BLaER1 treated with 17β-estradiol and CSF1 and Interleukin-3, amounts not matched to agents 10 nM and 100 nM (cell line): ENCODE measurements at regions not wholly inside any gene's neighbourhood (a gene's known extent, or its start where the extent isn't known, plus 50 kb on each side); places are given as distances from the start of the nearest gene placed in this dataset.

Experiments
- H3K27ac ChIP-seq, 11 experiments: shearing (Covaris generic); formaldehyde crosslinking; 2 replicates each; pipeline ENCODE4 v1.8.1; 2022
- H3K27me3 ChIP-seq, 11 experiments: shearing (Covaris generic); formaldehyde crosslinking; 2 replicates each; pipeline ENCODE4 v1.8.1; 2022
- H3K36me3 ChIP-seq, 11 experiments: shearing (Covaris generic); formaldehyde crosslinking; 2 replicates each; pipeline ENCODE4 v1.8.1; 2022
- H3K4me1 ChIP-seq, 10 experiments: shearing (Covaris generic); formaldehyde crosslinking; 2 replicates each; pipeline ENCODE4 v1.8.1; 2022
- H3K4me2 ChIP-seq, 11 experiments: shearing (Covaris generic); formaldehyde crosslinking; 2 replicates each; pipeline ENCODE4 v1.8.1; 2022
- H3K4me3 ChIP-seq, 10 experiments: shearing (Covaris generic); formaldehyde crosslinking; 2 replicates each; pipeline ENCODE4 v1.8.1; 2022
- H3K9ac ChIP-seq, 11 experiments: shearing (Covaris generic); formaldehyde crosslinking; 2 replicates each; pipeline ENCODE4 v1.8.1; 2022
- H3K9me3 ChIP-seq, 11 experiments: shearing (Covaris generic); formaldehyde crosslinking; replicated peaks in 1 of 11; 2 replicates each; pipeline ENCODE4 v1.8.1; 2022
- H4K20me1 ChIP-seq, 11 experiments: shearing (Covaris generic); formaldehyde crosslinking; 2 replicates each; pipeline ENCODE4 v1.8.1; 2022
- Cebpa-rat ChIP-seq, 11 experiments: shearing (Covaris generic); IDR thresholded peaks; 2 replicates each; pipeline ENCODE4 v1.8.1; 2022

- Histone ChIP-seq H3K9ac (no peak overlapping the region), H3K36me3 (no peaks in the 10 kb centered on the region), H3K9me3 (0 out of 22 replicates have a peak, but pooled peaks cover 0 to 5% (median 0%) of the 10 kb centered on the region in 11 experiments), H3K4me1 (no peaks in the 10 kb centered on the region), H3K4me2 (no peak overlapping the region), H3K4me3 (no peak overlapping the region), H3K27ac (no peak overlapping the region), H4K20me1 (no peaks in the 10 kb centered on the region), H3K27me3 (no peaks in the 10 kb centered on the region)
- TF ChIP-seq Cebpa-rat (IDR thresholded peaks at IDR 0.05), result no peak
These were observed 612.6 kb downstream of the GALR1 start for GRCh38 chr18:77862066-77862757.

DNA sequence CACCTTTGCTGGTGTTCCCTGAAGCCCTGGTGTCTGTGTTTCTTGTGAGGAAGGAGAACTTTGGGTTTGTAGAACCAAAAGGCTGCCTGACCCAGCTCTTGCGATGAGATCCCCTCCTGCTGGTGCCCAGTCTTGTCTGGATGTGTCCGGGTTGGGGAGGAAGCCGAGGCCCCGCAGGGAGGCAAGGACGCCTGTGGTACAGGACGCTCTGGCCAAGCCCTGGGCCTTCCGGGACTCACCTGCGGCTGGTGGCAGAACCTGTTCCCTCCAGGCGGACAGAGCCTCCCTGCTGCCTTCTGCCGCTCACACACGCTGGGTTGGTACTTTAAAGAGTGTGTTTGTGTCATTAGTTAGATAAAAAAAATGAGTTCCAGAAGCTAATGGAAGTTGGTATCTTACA lies 616.2 kb downstream of the GALR1 start:
- Histone ChIP-seq H3K4me2 (no peak overlapping the region), H3K4me3 (no peak overlapping the region), H3K9me3 (peaks cover 0 to 15% (median 0%) of the 10 kb centered on the region in 11 experiments; a peak in 1 of 22 replicates), H3K4me1 (0 out of 20 replicates have a peak, but pooled peaks cover 0 to 4% (median 0%) of the 10 kb centered on the region in 10 experiments), H3K27ac (no peak overlapping the region), H3K36me3 (no peaks in the 10 kb centered on the region), H3K9ac (no peak overlapping the region), H3K27me3 (no peaks in the 10 kb centered on the region), H4K20me1 (no peaks in the 10 kb centered on the region)
- TF ChIP-seq Cebpa-rat (IDR thresholded peaks at IDR 0.05), result no peak

- Histone ChIP-seq H3K9ac (no peak overlapping the region), H3K27ac (no peak overlapping the region), H3K4me2 (no peak overlapping the region), H3K4me3 (no peak overlapping the region), H3K9me3 (peaks cover 0 to 15% (median 0%) of the 10 kb centered on the region in 11 experiments; a peak in 1 of 22 replicates), H4K20me1 (no peaks in the 10 kb centered on the region), H3K36me3 (no peaks in the 10 kb centered on the region), H3K27me3 (no peaks in the 10 kb centered on the region), H3K4me1 (0 out of 20 replicates have a peak, but pooled peaks cover 0 to 4% (median 0%) of the 10 kb centered on the region in 10 experiments)
- no peak for TF ChIP-seq Cebpa-rat (IDR thresholded peaks at IDR 0.05)
These were observed 616.7 kb downstream of the GALR1 start for GRCh38 chr18:77866351-77866750.

DNA sequence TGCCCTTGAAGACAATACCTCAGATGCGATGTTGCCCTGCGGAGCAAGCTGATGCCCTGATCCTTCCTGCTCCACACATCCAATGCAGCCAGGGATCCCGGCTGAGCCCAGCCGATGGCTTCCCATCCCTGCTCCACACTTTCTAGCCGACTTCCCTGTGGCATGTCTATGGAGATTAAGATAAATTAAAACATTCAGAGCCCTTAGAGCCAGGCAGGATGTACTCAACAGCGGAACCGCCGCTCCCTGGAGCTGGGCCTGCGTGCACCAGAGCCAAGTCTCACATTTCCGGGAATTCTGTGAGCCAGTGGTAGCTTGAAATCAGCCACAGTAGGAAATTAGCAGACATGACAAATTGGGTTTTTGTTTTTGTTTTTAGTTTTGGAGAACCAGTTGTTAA lies 620.6 kb downstream of the GALR1 start:
- Histone ChIP-seq H3K4me3 (no peak overlapping the region), H3K4me1 (0 out of 20 replicates have a peak, but pooled peaks cover 0 to 4% (median 0%) of the 10 kb centered on the region in 10 experiments), H3K9me3 (peaks cover 0 to 15% (median 0%) of the 10 kb centered on the region in 11 experiments; a peak in 1 of 22 replicates), H3K9ac (no peak overlapping the region), H3K36me3 (no peaks in the 10 kb centered on the region), H4K20me1 (no peaks in the 10 kb centered on the region), H3K27ac (no peak overlapping the region), H3K4me2 (no peak overlapping the region), H3K27me3 (no peaks in the 10 kb centered on the region)
- no peak for TF ChIP-seq Cebpa-rat (IDR thresholded peaks at IDR 0.05)

GRCh38 chr18:77870894-77871293 lies 621.2 kb downstream of the GALR1 start:
- Histone ChIP-seq H3K27me3 (no peaks in the 10 kb centered on the region), H3K9me3 (peaks cover 0 to 15% (median 0%) of the 10 kb centered on the region in 11 experiments; a peak in 1 of 22 replicates), H3K4me3 (no peak overlapping the region), H4K20me1 (no peaks in the 10 kb centered on the region), H3K4me1 (0 out of 20 replicates have a peak, but pooled peaks cover 0 to 4% (median 0%) of the 10 kb centered on the region in 10 experiments), H3K9ac (no peak overlapping the region), H3K27ac (no peak overlapping the region), H3K4me2 (no peak overlapping the region), H3K36me3 (no peaks in the 10 kb centered on the region)
- TF ChIP-seq Cebpa-rat (IDR thresholded peaks at IDR 0.05), result no peak

GRCh38 chr18:77872166-77872565 lies 622.5 kb downstream of the GALR1 start:
- Histone ChIP-seq H3K36me3 (no peaks in the 10 kb centered on the region), H3K27ac (no peak overlapping the region), H3K27me3 (no peaks in the 10 kb centered on the region), H3K9me3 (peaks cover 0 to 15% (median 0%) of the 10 kb centered on the region in 11 experiments; a peak in 1 of 22 replicates), H3K9ac (no peak overlapping the region), H3K4me3 (no peak overlapping the region), H3K4me1 (0 out of 20 replicates have a peak, but pooled peaks cover 0 to 4% (median 0%) of the 10 kb centered on the region in 10 experiments), H3K4me2 (no peak overlapping the region), H4K20me1 (no peaks in the 10 kb centered on the region)
- no peak for TF ChIP-seq Cebpa-rat (IDR thresholded peaks at IDR 0.05)

GRCh38 chr18:77876319-77876865 lies 626.7 kb downstream of the GALR1 start:
- H3K4me2 ChIP-seq, result no peak overlapping the region
- H3K9ac ChIP-seq, result no peak overlapping the region
- H3K27me3 ChIP-seq, result no peaks in the 10 kb centered on the region
- H3K9me3 ChIP-seq, result no peaks in the 10 kb centered on the region
- no peaks in the 10 kb centered on the region for H3K4me1 ChIP-seq
- H3K27ac ChIP-seq, result no peak overlapping the region
- no peak overlapping the region for H3K4me3 ChIP-seq
- H4K20me1 ChIP-seq, result no peaks in the 10 kb centered on the region
- no peak for TF ChIP-seq Cebpa-rat (IDR thresholded peaks at IDR 0.05)
- no peaks in the 10 kb centered on the region for H3K36me3 ChIP-seq

GRCh38 chr18:77879829-77880228 lies 630.2 kb downstream of the GALR1 start:
- no peak overlapping the region for H3K4me2 ChIP-seq
- H4K20me1 ChIP-seq, result no peaks in the 10 kb centered on the region
- no peak overlapping the region for H3K4me3 ChIP-seq
- no peak overlapping the region for H3K27ac ChIP-seq
- no peak for TF ChIP-seq Cebpa-rat (IDR thresholded peaks at IDR 0.05)
- no peaks in the 10 kb centered on the region for H3K27me3 ChIP-seq
- H3K36me3 ChIP-seq, result no peaks in the 10 kb centered on the region
- H3K9me3 ChIP-seq, result peaks cover 0 to 8% (median 5%) of the 10 kb centered on the region in 11 experiments; a peak in 8 of 22 replicates
- no peaks in the 10 kb centered on the region for H3K4me1 ChIP-seq
- no peak overlapping the region for H3K9ac ChIP-seq

GRCh38 chr18:77884454-77884853 lies 634.8 kb downstream of the GALR1 start:
- Histone ChIP-seq H3K9me3 (peaks cover 0 to 8% (median 5%) of the 10 kb centered on the region in 11 experiments; a peak in 8 of 22 replicates), H3K9ac (no peak overlapping the region), H3K4me1 (no peaks in the 10 kb centered on the region), H3K4me3 (no peak overlapping the region), H4K20me1 (no peaks in the 10 kb centered on the region), H3K4me2 (no peak overlapping the region), H3K27me3 (no peaks in the 10 kb centered on the region), H3K27ac (no peak overlapping the region), H3K36me3 (no peaks in the 10 kb centered on the region)
- TF ChIP-seq Cebpa-rat (IDR thresholded peaks at IDR 0.05), result no peak
